Adrenal gland (tissue), 5 donors: ENCODE measurements at regions not wholly inside any gene's neighbourhood (a gene's known extent, or its start where the extent isn't known, plus 50 kb on each side); places are given as distances from the start of the nearest gene placed in this dataset.

ENCODE experiments used
- POLR2A ChIP-seq, 2 donors: fragments of 450-650 bp; IDR thresholded peaks; one replicate each; pipeline ENCODE4 v1.6.1; 2017; ENCODE audit warnings: antibody characterized with exemption in 2 of 2, mild to moderate bottlenecking in 2 of 2, moderate library complexity in 1 of 2
- TF ChIP-seq, protein P1 (sequence below), 6 experiments: fragments of 450-650 bp in 4 of 6; fragments of 200-600 bp in 2 of 6; sonication (generic) in 1 of 6; IDR thresholded peaks; 1 replicate in 5 of 6; 2 replicates in 1 of 6; pipeline versions ENCODE4 v1.5.1 to v1.8.0; 2016 to 2021; ENCODE audit warnings: antibody characterized with exemption in 6 of 6, mild to moderate bottlenecking in 2 of 6, moderate library complexity in 1 of 6
- donor health status: DM: no; HTN: no; CAD: no.

- TF ChIP-seq, protein P1, sequence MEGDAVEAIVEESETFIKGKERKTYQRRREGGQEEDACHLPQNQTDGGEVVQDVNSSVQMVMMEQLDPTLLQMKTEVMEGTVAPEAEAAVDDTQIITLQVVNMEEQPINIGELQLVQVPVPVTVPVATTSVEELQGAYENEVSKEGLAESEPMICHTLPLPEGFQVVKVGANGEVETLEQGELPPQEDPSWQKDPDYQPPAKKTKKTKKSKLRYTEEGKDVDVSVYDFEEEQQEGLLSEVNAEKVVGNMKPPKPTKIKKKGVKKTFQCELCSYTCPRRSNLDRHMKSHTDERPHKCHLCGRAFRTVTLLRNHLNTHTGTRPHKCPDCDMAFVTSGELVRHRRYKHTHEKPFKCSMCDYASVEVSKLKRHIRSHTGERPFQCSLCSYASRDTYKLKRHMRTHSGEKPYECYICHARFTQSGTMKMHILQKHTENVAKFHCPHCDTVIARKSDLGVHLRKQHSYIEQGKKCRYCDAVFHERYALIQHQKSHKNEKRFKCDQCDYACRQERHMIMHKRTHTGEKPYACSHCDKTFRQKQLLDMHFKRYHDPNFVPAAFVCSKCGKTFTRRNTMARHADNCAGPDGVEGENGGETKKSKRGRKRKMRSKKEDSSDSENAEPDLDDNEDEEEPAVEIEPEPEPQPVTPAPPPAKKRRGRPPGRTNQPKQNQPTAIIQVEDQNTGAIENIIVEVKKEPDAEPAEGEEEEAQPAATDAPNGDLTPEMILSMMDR (IDR thresholded peaks at IDR 0.05) = no peak
- no peak for TF ChIP-seq POLR2A (IDR thresholded peaks at IDR 0.05)
Measured at GRCh38 chr6:137391061-137391814, 103.0 kb downstream of the OLIG3 start.
